Erythroblast (primary cell): ENCODE measurements at regions not wholly inside any gene's neighbourhood (a gene's known extent, or its start where the extent isn't known, plus 50 kb on each side); places are given as distances from the start of the nearest gene placed in this dataset.
"Not testable (repeated sequence)": the region's sequence is repeated elsewhere in the genome, so short reads cannot be mapped to it uniquely, and the experiment has no call there.

Source experiments
- DNase-seq, 2 experiments: peaks; one replicate each; lab custom pipeline; 2025; lab: John Stamatoyannopoulos, UW
- GATA1 ChIP-seq: IDR thresholded peaks from 2 replicates; pipeline ENCODE4 v1.6.1; 2011; ENCODE audit warnings: low read depth, mild to moderate bottlenecking, control low read depth, low read length, moderate library complexity
- POLR2A ChIP-seq: IDR thresholded peaks from 2 replicates; pipeline ENCODE4 v1.6.1; 2011; ENCODE audit warnings: mild to moderate bottlenecking, low read length

- peak; percentile 33 to 56 for DNase-seq
- TF ChIP-seq GATA1 (no peak), POLR2A (no peak)
Measured at GRCh38 chr2:16746833-16747232, 81.2 kb upstream of the CYRIA start.

- DNase-seq: no peak
- TF ChIP-seq GATA1 (no peak), POLR2A (no peak)
Measured at GRCh38 chr2:16746329-16746728, 80.7 kb upstream of the CYRIA start.

GRCh38 chr2:16745466-16745865 lies 79.8 kb upstream of the CYRIA start:
- DNase-seq: no peak
- TF ChIP-seq POLR2A (no peak), GATA1 (no peak)

GRCh38 chr2:16744521-16744920 lies 78.9 kb upstream of the CYRIA start:
- TF ChIP-seq POLR2A (no peak), GATA1 (no peak)
- DNase-seq: no peak

- no peak for DNase-seq
- no peak for TF ChIP-seq GATA1
- TF ChIP-seq POLR2A: no peak
Measured at GRCh38 chr2:16742026-16742425, 76.4 kb upstream of the CYRIA start.

- DNase-seq: no peak
- TF ChIP-seq POLR2A (no peak), GATA1 (no peak)
Measured at GRCh38 chr2:16741498-16741897, 75.9 kb upstream of the CYRIA start.

- no peak for TF ChIP-seq POLR2A
- no peak for TF ChIP-seq GATA1
- DNase-seq: no peak
Measured at GRCh38 chr2:16739778-16740581, 74.3 kb upstream of the CYRIA start.

GRCh38 chr2:16738361-16739225 lies 73.0 kb upstream of the CYRIA start:
- peak; percentile 43 to 68 for DNase-seq
- TF ChIP-seq GATA1 (no peak), POLR2A (no peak)

GRCh38 chr2:16737812-16738211 lies 72.2 kb upstream of the CYRIA start:
- no peak for DNase-seq
- TF ChIP-seq GATA1 (no peak), POLR2A (no peak)

GRCh38 chr2:16736633-16737032 lies 71.0 kb upstream of the CYRIA start:
- DNase-seq: no peak
- no peak for TF ChIP-seq POLR2A
- TF ChIP-seq GATA1: no peak

- TF ChIP-seq POLR2A (no peak), GATA1 (no peak)
- no peak for DNase-seq
Measured at GRCh38 chr2:16729335-16729734, 63.7 kb upstream of the CYRIA start.

GRCh38 chr2:16728351-16729136 lies 62.9 kb upstream of the CYRIA start:
- DNase-seq: no peak
- TF ChIP-seq GATA1 (no peak), POLR2A (no peak)

GRCh38 chr2:16727849-16728248 lies 62.2 kb upstream of the CYRIA start:
- DNase-seq: not testable (repeated sequence)

- TF ChIP-seq GATA1 (no peak), POLR2A (no peak)
Measured at GRCh38 chr2:16727256-16727655, 61.6 kb upstream of the CYRIA start.

More at GRCh38 chr2:16727256-16727655, 61.6 kb upstream of the CYRIA start:
- DNase-seq: no peak
